ENCODE measurements at regions not wholly inside any gene's neighbourhood (a gene's known extent, or its start where the extent isn't known, plus 50 kb on each side); places are given as distances from the start of the nearest gene placed in this dataset.
"Not testable (repeated sequence)": the region's sequence is repeated elsewhere in the genome, so short reads cannot be mapped to it uniquely, and the experiment has no call there.

DNA sequence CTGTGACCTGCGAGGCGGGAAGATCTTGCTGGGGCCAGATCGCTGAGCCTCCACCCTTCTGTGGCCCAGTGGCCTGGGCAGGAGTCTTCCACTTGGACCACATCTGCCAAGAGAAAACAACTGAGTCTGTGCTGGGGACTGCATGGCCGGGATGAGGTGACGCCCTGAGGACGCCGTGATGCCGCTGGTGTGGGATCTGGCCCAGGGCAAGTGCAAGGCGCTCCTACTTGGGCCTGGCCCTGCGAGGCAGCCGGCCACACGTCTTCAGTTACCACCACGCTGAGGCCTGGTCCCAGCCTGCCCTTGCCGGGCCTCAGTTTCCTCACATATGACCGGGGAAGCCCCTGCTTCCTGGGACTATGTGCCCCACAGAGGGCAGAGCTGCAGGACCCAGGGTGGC, 133.4 kb downstream of the SLC25A46 start:
- DNase-seq (ENCODE audit: low spot score): no peak

DNA sequence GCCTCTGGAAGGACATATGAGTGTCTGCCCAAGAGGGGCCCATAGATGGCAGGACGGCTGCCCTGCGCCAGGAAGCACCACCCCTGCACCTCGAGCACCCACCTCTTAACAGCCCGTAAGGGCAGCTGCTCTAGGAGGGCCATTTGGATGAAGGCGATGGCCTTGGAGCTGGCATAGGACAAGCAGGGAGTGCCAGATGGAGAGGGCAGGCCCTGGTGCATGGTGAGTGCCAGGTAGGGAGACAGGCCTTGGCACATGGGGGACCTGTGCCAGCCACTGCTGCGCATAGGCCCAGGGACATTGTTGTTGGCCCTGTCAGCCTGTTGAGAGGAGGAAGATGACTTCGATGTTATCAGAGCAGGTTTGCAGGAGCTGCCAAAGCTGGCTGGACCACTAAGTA, 134.2 kb downstream of the SLC25A46 start:
- no peak for DNase-seq (ENCODE audit: low spot score)

DNA sequence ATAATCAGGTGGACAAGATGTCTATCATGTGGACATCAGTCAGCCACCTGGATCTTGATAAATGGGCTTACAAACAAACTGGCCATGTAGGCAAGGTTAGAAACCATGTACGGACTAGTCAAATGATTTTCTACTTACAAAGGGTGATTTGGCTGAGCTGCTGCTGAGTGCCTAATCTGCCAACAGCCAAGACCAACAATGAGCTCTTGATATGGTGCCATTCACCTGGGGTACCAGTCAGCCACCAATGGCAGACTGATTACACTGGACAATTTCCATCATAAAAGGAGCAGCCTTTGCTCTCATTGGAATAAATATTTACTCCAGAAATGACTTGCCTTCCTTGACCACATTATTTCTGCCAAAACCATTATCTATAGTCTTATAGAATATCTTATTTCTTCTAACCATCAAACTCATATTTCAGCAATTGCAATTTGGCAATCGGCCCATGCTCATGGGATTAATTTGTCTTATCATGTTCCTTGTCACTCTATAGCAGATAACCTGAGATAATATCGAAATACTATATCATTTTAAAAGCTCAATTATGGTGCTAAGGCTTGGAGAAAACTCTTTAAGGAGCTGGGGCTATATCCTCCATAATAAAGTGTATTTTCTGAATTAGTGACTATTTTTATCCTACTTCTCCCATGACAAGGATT, 135.1 kb downstream of the SLC25A46 start:
- no peak for DNase-seq (ENCODE audit: low spot score)

DNA sequence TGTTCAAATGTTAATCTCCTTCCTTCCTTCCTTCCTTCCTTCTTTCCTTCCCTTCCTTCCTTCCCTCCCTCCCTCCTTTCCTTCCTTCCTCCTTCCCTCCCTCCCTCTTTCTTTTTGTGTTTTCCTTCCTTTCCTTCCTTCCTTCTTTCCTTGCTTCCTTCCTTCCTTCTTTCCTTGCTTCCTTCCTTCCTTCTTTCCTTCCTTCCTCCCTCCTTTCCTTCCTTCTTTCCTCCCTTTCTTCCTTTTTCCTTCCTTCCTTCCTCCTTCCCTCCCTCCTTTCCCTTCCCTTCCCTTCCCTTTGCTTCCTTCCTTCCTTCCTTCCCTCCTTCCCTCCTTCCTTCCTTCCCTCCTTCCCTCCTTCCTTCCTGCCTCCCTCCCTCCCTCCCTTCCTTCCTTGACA, 136.3 kb downstream of the SLC25A46 start:
- not testable (repeated sequence) for DNase-seq (ENCODE audit: low spot score)

DNA sequence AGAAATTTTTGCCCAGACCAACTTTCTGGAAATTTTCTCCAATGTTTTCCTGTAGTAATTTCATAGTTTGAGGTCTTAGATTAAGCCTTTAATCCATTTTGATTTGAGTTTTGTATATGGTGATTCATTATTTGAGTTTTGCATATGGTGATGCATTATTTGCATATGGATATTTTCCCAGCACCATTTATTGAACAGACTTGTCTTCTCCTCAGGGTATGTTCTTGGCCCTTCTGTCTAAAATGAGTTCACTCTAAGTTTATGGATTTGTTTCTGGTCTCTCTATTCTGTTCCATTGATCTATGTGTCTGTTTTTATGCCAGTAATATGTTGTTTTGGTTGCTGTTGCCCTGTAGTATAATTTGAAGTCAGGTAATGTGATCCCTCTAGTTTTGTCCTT, 139.3 kb downstream of the SLC25A46 start:
- DNase-seq (ENCODE audit: low spot score): no peak

DNA sequence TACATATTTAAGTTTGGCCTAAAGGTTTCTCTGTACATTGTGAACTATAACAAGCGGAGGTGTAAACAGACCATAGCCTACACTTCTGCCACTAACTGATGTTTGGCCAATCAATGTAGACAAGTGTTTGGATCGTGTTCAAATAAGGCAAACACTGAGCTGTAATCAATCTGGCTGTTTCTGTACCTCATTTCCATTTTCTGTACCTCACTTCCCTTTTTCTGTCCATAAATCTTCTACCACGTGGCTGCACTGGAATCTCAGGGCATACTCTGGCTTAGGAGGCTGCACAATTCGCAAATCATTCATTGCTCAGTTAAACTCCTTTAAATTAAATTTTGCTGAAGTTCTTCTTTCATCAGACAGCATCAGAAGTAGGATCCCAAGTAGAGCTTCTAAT, 140.9 kb downstream of the SLC25A46 start:
- no peak for DNase-seq (ENCODE audit: low spot score)

DNA sequence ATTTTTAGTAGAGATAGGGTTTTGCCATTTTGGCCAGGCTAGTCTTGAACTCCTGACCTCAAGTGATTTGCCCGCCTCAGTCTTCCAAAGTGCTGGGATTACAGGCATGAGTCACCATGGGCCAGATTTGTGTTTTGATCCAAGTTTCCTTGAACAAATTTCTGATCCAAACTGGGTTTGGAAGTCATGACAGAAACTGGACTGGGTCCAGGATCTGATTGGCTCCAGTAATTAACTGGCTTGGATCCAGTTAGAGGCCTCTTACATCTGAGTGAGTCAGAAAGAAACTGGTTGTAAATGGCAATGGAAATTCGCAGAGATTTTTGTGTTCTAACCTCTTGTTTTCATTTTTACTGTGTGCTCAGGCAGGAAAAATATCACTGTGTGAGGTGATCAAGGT, 141.6 kb downstream of the SLC25A46 start:
- no peak for DNase-seq (ENCODE audit: low spot score)

DNA sequence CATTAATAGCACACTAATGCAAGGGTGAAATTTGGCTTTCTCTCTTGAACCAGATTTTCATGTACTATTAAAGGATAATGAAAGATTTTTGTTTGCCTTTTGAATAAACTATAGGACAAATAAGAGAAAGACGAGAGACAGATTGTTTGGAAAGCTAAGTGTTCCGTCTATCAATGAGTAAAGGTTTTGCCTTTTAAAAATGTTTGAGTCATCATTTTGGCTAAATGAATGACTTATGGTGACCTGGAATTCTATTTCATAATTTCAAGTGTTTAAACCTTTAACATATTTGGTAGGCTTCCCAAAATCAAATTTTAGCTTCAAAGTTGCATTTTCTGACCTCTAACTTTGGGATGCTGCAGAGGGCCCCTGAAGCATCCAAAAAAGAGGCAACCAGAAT, 145.2 kb downstream of the SLC25A46 start:
- DNase-seq (ENCODE audit: low spot score): no peak

DNA sequence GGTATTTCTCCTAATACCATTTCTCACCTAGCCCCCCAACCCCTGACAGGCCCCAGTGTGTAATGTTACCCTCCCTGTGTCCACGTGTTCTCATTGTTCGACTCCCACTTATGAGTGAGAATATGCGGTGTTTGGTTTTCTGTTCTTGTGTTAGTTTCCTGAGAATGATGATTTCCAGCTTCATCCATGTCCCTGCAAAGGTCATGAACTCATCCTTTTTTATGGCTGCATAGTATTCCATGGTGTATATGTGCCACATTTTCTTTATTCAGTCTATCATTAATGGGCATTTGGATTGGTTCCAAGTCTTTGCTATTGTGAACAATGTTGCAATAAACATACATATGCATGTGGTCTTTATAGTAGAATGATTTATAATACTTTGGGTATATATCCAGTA, 148.4 kb downstream of the SLC25A46 start:
- DNase-seq (ENCODE audit: low spot score): not testable (repeated sequence)

DNA sequence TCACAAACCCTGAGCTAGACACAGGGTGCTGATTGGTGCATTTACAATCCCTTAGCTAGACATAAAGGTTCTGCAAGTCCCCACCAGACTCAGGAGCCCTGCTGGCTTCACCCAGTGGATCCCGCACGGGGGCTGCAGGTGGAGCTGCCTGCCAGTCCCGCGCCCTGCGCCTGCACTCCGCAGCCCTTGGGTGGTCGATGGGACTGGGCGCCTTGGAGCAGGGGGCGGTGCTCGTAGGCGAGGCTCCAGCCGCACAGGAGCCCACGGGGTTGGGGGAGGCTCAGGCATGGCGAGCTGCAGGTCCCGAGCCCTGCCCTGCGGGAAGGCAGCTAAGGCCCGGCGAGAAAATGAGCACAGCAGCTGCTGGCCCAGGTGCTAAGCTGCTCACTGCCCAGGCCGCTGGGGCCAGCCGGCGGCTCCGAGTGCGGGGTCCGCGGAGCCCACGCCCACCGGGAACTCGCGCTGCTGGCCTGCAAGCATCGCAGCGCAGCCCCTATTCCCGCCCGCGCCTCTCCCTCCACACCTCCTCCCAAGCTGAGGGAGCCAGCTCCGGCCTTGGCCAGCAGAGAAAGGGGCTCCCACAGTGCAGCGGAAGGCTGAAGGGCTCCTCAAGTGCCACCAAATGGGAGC, 155.2 kb downstream of the SLC25A46 start:
- not testable (repeated sequence) for DNase-seq (ENCODE audit: low spot score)

DNA sequence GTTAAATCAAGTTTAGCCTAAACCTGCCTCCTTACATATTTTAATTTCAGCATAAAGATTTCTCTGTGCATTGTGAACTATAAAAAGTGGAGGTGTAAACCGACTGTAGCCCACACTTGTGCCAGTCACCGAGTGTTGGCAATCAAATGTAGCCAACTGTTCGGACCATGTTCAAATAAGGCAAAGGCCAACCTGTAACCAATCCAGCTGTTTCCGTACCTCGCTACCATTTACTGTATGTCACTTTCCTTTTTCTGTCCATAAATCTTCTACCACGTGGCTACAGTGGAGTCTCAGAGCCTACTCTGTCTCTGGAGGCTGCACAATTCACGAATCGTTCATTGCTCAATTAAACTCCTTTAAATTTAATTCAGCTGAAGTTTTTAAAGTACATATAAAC, 156.0 kb downstream of the SLC25A46 start:
- DNase-seq (ENCODE audit: low spot score): no peak

DNA sequence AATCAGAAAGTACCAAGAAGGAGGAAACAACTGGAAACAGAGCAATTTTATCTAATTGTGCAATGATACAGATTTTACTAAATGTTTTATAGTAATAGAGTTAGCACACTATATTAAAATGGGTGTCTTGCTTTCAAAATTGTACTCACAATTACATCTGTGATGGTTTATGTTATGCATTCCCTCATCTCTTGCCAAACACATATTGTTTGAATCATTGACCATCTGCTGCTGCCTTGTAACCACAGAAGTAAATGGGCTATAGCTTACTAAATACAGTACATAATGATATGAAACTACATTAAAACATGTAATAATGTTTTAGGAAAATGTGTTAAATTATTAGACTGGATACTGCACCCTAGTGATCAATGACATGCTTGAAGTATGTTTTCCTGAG, 158.1 kb downstream of the SLC25A46 start:
- no peak for DNase-seq (ENCODE audit: low spot score)

DNA sequence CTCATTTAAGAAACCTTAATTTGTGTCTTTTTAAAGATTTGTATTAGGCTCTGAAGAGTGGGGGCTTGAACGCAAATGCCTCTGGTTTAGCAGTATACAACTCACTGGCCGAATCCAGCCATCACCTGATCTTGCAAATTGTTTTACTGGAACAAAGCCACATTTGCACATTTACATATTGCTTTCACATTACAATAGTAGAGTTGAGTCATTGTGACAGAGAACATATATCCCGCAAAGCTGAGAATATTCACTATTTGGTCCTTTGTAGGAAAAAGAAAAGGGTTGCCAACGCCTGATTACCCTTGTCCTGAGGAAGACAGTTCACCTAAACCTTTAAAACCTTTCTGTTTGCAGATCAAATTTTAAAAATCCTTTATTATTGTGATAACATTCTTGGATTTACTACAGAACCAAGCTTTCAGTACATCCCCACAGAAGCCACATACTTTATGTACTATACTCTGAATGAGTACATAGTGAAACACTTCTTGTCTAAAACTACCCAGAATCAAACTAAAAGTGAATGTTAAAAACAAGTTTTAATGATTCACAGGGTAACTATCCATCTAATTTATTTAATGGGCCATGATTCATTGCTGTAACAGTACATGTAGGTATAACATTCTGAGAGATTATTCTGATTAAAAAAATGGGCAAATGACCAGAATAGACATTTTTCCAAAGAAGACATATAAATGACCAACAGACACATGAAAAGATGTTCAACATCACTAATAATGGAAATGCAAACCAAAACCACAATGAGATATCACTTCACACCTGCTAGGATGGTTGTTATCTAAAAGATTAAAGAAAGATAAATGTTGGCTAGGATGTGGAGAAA, 161.0 kb downstream of the SLC25A46 start:
- DNase-seq (ENCODE audit: low spot score): no peak

DNA sequence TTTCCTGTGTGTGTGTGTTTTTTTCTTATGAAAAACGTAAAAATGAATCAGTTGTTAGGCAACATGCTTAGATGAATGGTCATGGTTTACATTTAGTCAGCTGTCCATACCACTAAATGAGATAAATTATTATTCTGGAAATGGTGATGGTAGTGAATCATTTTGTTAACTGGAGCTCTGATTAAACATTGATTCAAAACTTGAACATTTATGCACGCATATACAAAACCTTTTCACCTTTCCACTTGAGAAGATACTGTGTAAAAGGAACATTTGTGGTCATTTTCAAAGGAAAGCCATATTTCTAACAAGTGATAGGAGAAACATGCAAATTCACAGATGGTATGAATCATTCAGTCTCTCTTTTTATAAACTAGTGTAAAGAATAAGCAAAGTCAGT, 162.0 kb downstream of the SLC25A46 start:
- DNase-seq (ENCODE audit: low spot score): no peak

DNA sequence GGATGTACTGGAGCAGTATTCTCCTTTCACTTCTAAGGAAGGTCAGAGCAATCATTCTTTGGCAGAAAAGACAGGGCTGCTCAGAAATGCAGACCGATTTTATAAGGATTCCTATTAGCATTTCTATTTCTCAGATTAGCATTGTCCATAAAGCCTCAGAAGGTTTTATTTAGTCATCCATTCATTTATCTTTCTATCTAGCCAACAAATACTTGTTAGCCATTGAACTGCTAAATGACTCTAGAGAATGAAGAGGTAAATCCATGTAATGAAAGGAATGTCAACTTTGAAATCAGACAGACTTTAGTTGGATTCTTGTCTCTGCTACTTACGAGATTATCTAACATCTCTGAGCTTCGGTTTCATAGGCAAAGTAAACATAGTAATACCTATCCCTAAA, 165.2 kb downstream of the SLC25A46 start:
- DNase-seq (ENCODE audit: low spot score): no peak

DNA sequence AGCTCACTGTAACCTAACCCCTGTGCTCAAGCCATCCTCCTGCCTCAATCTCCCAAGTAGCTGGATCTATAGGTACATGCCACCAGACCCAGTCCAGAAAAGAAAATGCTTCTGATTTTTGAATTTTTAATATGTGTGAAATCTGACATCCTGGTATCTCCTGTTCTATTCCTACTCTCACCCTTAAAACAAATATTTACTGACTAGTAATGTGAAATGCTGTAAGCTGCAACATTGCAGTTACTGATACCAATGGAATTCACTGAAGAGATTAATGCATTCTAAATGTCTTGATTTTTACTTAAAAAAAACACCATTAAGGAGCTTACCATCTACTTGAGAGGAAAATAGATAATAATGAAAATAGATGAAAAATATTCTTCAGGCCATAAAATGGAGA, 162.7 kb upstream of the TSLP start:
- no peak for DNase-seq (ENCODE audit: low spot score)

DNA sequence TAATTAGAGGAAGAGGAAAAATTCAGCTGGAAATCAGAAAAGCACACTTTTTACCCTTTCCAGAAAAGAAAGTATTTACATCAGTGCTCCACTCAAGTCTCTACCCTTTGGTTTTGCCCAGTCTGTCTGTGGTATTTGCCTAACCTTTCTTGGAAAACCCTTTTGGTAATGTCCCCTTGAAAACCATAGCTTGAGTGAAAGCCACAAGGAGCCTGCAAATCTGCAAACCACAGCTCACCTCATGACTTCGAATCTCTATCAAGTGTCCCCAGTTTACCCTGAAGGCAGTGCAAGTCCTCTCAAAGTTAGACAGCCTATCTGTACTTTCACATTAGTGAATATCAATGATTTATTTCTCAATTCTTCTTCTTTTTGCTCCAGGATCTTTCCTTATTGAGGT, 162.1 kb upstream of the TSLP start:
- DNase-seq (ENCODE audit: low spot score): no peak

DNA sequence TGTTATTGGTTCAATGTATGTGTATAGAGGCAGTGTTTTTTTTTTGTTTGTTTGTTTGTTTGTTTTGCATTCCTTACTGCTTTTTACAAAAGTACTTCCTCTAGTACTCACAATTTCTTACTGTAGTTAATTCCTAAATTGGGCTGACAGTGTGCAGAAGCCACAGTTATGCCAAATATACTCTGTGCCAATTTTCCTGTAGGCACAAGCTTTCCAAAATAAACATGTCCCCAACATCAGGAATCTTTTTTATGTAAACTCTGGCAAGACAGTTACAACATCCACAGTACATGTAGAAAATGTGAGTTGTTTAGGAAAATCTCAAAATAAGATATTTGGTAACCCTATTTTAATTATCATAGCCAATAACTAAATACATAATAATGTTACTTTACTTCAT, 161.6 kb upstream of the TSLP start:
- no peak for DNase-seq (ENCODE audit: low spot score)

DNA sequence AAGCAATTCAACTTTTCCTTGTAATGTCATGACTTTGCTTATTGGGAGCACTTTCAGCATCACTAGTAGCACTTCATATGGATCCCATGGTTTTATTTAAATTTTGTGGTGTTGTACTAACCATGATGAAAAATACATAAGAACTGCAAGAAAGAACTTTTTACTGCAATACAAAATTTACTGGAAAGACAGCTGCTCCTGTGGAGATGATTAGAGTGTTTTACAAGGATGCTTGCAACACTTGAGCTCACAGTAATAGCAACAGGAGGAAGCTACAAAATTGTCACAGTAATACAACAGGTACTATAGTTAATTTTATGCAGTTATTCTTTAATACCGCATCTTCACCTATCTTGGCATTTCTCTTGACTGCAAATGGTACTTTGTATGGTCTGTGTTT, 158.3 kb upstream of the TSLP start:
- no peak for DNase-seq (ENCODE audit: low spot score)

DNA sequence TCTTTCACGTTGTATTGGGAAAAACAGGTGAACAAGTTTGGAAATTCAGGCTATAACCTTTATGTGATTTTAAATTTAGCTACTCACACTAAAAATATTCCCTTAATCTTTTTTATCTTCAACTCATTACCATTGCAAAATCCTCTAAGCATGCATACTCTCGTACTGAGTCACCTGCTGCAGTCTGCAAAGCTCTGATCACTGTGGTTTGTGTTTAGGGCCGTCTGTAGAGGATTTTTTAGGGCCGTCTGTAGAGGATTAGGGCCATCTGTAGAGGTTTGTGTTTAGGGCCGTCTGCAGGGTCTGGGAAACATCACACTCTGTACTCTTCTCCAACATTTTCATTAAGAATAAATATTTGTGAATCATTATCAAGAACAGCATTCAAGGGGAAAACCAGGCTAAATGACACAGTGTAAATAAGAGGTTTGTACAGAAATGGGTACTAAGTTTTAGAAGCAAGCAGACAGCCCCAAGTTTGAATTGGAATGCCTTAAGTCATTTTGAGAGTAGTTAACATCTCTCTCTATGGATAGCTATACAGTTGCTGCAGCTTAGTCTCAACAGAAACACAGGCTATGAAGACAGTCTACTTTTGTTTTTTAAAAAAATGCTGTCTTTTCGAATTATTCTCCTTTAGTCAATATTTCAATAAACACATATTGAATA, 155.0 kb upstream of the TSLP start:
- DNase-seq (ENCODE audit: low spot score): no peak

DNA sequence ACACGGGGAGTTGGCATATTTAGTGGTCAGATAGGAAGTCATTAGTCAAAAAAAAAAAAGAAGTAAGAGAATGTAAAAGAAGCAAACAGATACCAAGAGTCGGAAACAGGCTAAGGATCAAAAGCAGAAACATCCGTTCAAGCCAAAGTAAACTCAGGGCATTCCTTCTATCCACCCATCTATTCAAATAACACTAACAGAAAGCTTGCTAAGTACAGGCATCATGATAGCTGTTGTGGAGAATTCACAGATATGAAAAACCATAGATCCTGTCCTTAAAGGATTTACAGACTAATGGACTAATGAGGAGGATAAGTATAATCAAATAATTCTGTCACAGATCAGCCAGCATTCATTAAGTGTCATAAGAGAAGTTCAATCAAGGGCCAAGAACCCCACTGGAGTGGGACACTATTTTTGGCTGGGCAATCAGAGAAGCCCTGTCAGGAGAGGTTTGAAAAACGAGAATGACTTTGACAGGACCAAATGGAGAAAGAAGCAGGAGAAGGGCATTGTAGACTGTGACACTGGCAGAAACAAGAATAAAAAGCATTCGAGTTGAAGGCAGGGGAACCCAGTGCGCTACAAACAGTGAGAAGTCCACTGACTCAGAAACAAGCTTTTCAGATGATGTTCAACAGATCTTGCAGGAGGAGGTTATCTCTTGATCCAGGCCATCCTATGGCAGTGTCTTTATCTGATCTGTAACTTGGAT, 154.2 kb upstream of the TSLP start:
- DNase-seq (ENCODE audit: low spot score): no peak

DNA sequence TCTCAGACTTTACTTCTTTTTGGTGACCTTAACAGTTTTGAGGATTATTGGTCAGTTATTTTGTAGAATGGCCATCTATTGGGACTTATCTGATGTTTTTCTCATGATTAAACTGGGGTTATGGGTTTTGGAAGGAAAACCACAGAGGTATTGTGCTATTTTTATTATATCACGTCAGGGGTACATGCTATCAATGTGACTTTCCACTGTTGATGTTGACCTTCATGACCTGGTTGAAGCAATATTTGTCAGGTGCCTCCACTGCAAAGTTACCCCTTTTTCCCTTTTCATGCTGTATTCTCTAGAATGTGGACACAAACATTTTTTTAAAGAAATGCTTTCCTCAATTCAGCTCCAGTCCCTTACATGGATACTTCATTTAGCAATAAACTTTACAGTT, 152.8 kb upstream of the TSLP start:
- no peak for DNase-seq (ENCODE audit: low spot score)

Data from kidney capillary endothelial cell (primary cell).